Activated T-helper 17 cell treated with anti-CD3 and anti-CD28 coated beads, Interleukin-2, amount 50 U/mL, for 72 hours (primary cell): ENCODE measurements at regions not wholly inside any gene's neighbourhood (a gene's known extent, or its start where the extent isn't known, plus 50 kb on each side); places are given as distances from the start of the nearest gene placed in this dataset.
"Not testable (repeated sequence)": the region's sequence is repeated elsewhere in the genome, so short reads cannot be mapped to it uniquely, and the experiment has no call there.

Experiments
- ATAC-seq: fragments of 150-1000 bp; cut with Tn5 transposase; replicated peaks from 2 replicates; pipeline ENCODE4 v1.10.0; 2021; ENCODE audit warnings: mild to moderate bottlenecking, moderate library complexity
- H3K27ac Mint-ChIP-seq: one replicate; pipeline ENCODE4 v1.8.0; 2022; ENCODE audit warnings: mixed read lengths
- H3K27me3 Mint-ChIP-seq: one replicate; pipeline ENCODE4 v1.8.0; 2022; ENCODE audit warnings: mixed read lengths
- H3K36me3 Mint-ChIP-seq: one replicate; pipeline ENCODE4 v1.8.0; 2022; ENCODE audit warnings: low read depth, mild to moderate bottlenecking, mixed read lengths
- H3K4me1 Mint-ChIP-seq: one replicate; pipeline ENCODE4 v1.8.0; 2022; ENCODE audit warnings: mixed read lengths
- H3K4me3 Mint-ChIP-seq: one replicate; pipeline ENCODE4 v1.8.0; 2022; ENCODE audit warnings: mild to moderate bottlenecking, mixed read lengths
- H3K9me3 Mint-ChIP-seq: one replicate; pipeline ENCODE4 v1.8.0; 2022; ENCODE audit warnings: mixed read lengths

DNA sequence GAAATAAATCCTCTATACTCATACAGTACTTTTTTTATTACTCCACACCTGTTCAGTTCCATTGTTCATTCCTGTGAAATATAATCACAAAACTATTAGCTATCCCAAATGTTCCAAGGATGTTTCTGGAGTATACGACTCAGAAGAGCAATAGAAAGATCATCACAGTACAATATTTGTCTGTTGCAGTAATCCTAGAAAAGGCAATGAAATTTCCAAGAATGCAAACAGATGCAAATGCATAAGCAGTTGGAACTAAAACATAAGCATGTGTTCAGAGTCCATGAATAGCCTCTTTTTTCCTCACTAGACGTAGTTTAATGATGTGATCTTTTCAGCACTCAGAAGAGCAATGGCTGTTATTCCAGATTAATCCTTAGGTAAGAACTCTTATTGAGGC lies 55.2 kb downstream of the RTL3 start:
- Mint-ChIP-seq H3K4me3 (no peak overlapping the region), H3K4me1 (no peaks in the 10 kb centered on the region), H3K27ac (no peak overlapping the region), H3K36me3 (no peaks in the 10 kb centered on the region), H3K27me3 (no peaks in the 10 kb centered on the region), H3K9me3 (peaks cover 4% of the 10 kb centered on the region)
- no peak for ATAC-seq

DNA sequence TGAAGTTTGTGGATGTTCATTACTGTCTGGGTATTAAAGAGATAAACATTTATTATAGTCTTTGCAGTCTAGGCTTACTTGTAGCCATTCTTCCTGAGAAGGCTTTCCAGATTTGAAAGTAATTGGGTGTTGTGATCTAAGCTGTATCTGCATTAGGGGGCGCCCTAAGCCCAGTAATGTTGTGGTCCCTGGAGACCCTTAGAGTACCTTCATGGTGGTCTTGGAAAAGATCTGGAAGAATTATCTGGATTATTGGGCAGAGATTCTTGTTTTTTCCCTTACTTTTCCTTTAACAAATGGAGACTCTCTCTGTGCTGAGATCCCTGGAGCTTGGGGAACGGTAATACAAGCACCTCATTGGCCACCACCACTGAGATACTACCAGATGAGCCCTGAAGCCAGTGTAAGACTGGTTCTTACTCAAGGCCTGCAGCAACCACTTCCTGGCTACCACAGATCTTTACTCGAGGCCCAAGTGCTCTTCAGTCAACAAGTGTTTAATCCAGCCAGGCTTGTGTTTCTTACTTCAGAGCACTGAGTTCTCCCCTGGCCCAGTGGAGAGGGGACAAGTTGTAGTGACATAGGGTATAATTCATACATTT lies 63.1 kb downstream of the RTL3 start:
- Mint-ChIP-seq H3K27me3 (no peaks in the 10 kb centered on the region), H3K4me1 (no peaks in the 10 kb centered on the region), H3K27ac (no peak overlapping the region), H3K36me3 (no peaks in the 10 kb centered on the region), H3K4me3 (no peak overlapping the region), H3K9me3 (peaks cover 4% of the 10 kb centered on the region)
- ATAC-seq = no peak

DNA sequence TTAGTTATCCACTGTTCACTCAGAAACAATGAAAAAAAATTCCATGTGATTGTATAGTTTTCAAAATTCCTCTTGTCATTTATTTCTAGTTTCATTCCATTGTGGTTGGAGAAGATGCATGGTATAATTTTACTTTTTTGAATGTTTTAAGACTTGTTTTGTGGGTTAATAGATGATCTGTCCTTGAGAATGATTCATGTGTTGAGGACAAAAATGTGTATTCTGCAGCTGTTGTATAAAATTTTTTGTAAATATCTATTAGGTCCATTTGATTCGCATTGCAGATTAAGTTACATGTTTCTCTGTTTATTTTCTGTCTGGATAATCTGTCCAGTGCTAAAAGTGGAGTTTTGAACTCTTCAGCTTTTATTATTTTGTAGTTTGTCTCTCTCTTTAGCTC lies 65.4 kb downstream of the RTL3 start:
- H3K27me3 Mint-ChIP-seq = no peaks in the 10 kb centered on the region
- no peak for ATAC-seq
- no peak overlapping the region for H3K27ac Mint-ChIP-seq
- H3K36me3 Mint-ChIP-seq = no peaks in the 10 kb centered on the region
- H3K4me3 Mint-ChIP-seq = no peak overlapping the region
- no peaks in the 10 kb centered on the region for H3K4me1 Mint-ChIP-seq
- no peaks in the 10 kb centered on the region for H3K9me3 Mint-ChIP-seq

DNA sequence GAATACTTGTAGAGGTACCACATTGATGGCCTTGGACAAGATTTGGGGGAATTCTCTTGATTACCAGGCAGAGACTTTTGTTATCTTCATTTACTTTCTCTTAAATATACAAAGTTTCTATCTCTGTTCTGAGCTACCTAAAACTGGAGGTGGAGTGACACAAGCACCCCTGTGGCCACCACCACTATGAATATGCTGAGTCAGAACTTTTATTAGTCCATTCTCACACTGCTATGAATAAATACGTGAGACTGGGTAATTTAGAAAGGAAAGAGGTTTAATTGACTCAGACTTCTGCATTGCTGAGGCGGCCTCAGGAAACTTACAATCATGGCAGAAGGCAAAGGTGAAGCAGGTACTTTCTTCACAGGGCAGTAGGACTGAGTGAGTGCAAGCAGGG lies 67.1 kb downstream of the RTL3 start:
- H3K27me3 Mint-ChIP-seq = no peaks in the 10 kb centered on the region
- no peak overlapping the region for H3K27ac Mint-ChIP-seq
- no peak overlapping the region for H3K4me3 Mint-ChIP-seq
- H3K9me3 Mint-ChIP-seq = no peaks in the 10 kb centered on the region
- no peaks in the 10 kb centered on the region for H3K36me3 Mint-ChIP-seq
- no peaks in the 10 kb centered on the region for H3K4me1 Mint-ChIP-seq
- ATAC-seq = no peak

DNA sequence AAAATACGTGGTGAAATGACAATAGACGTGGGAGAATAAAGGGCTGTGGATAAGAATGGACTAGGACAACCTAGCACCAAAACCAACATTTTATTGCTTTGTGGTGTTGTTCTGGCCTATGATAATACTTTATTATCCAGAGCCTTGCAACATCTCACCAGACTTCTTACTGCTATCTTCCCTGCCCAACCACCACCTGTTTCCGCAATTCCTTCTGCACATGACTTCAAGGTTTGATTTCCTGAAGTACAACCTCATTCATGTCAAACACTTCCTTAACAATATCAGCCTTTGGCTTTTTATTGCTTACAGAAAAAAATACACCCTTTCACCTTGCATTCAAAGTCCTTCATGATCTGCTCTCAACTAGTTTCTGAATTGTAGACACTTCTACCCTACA lies 84.8 kb downstream of the RTL3 start:
- H3K4me1 Mint-ChIP-seq = no peaks in the 10 kb centered on the region
- H3K36me3 Mint-ChIP-seq = no peaks in the 10 kb centered on the region
- no peaks in the 10 kb centered on the region for H3K9me3 Mint-ChIP-seq
- H3K4me3 Mint-ChIP-seq = no peak overlapping the region
- no peaks in the 10 kb centered on the region for H3K27me3 Mint-ChIP-seq
- ATAC-seq = no peak
- H3K27ac Mint-ChIP-seq = no peak overlapping the region

DNA sequence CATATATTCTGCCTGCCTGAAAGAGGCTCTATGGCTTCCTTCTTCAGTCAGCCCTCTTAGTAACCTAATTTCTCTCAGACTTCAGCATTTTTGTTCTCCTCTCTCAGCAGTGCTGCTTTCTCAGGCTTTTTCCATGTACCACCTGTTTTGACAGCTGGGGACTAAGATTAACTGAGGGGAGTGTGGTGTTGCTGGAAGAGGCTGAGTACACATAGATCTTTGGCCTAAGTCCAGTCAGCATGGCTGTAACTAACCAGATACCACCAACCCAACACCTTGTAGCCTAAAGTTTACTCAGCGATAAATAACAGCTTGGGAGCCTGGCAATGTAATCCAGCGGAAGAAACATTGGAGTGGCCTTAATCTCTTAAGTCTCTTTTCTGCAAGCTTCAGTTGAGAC lies 85.5 kb downstream of the RTL3 start:
- Mint-ChIP-seq H3K4me3 (no peak overlapping the region), H3K4me1 (no peaks in the 10 kb centered on the region), H3K36me3 (no peaks in the 10 kb centered on the region), H3K9me3 (no peaks in the 10 kb centered on the region), H3K27ac (no peak overlapping the region), H3K27me3 (no peaks in the 10 kb centered on the region)
- no peak for ATAC-seq

- H3K4me3 Mint-ChIP-seq = no peak overlapping the region
- ATAC-seq = no peak
- no peak overlapping the region for H3K27ac Mint-ChIP-seq
- no peaks in the 10 kb centered on the region for H3K9me3 Mint-ChIP-seq
- no peaks in the 10 kb centered on the region for H3K4me1 Mint-ChIP-seq
- no peaks in the 10 kb centered on the region for H3K36me3 Mint-ChIP-seq
- H3K27me3 Mint-ChIP-seq = no peaks in the 10 kb centered on the region
These were observed 87.3 kb downstream of the RTL3 start for GRCh38 chrX:78571849-78572248.

- Mint-ChIP-seq H3K27me3 (no peaks in the 10 kb centered on the region), H3K36me3 (no peaks in the 10 kb centered on the region), H3K4me3 (no peak overlapping the region), H3K9me3 (no peaks in the 10 kb centered on the region), H3K4me1 (no peaks in the 10 kb centered on the region), H3K27ac (no peak overlapping the region)
- no peak for ATAC-seq
These were observed 103.6 kb downstream of the RTL3 start for GRCh38 chrX:78555401-78555980.

DNA sequence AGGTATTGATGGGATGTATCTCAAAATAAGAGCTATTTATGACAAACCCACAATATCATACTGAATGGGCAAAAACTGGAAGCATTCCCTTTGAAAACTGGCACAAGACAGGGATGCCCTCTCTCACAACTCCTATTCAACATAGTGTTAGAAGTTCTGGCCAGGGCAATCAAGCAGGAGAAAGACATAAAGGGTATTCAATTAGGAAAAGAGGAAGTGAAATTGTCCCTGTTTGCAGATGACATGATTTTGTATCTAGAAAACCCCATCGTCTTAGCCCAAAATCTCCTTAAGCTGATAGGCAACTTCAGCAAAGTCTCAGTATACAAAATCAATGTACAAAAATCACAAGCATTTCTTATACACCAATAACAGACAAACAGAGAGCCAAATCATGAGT lies 106.5 kb downstream of the RTL3 start:
- H3K4me3 Mint-ChIP-seq, ATAC-seq, H3K4me1 Mint-ChIP-seq, H3K27ac Mint-ChIP-seq, H3K9me3 Mint-ChIP-seq, H3K27me3 Mint-ChIP-seq, H3K36me3 Mint-ChIP-seq: not testable (repeated sequence)

- no peaks in the 10 kb centered on the region for H3K36me3 Mint-ChIP-seq
- H3K4me1 Mint-ChIP-seq = peaks cover 6% of the 10 kb centered on the region
- H3K9me3 Mint-ChIP-seq = peaks cover 8% of the 10 kb centered on the region
- peak overlapping the region; percentile 76 for H3K27ac Mint-ChIP-seq
- no peaks in the 10 kb centered on the region for H3K27me3 Mint-ChIP-seq
- H3K4me3 Mint-ChIP-seq = no peak overlapping the region
- peak; percentile 76 for ATAC-seq
These were observed 111.1 kb downstream of the RTL3 start for GRCh38 chrX:78548012-78548411.

DNA sequence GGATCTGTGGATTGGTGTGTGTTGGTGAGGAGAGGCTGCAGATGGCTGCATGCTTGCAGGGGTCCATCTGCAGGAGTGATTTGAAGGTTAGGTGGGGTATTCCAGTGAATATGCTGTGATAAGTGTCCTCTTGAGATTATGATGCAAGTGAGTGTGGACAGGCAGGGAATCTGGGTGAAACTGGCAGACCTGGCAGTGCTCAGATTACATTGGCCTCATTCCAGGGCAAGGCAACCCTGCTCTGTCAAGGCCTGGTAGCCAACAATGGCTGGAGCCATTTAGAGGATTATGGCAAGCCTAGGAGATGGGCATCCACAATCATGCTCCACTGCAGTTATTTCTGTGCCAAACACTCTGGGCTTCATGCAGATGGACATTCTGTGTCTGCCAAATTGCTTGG lies 113.9 kb downstream of the RTL3 start:
- Mint-ChIP-seq H3K4me1 (peaks cover 6% of the 10 kb centered on the region), H3K9me3 (peaks cover 16% of the 10 kb centered on the region), H3K27me3 (no peaks in the 10 kb centered on the region), H3K27ac (no peak overlapping the region), H3K4me3 (no peak overlapping the region), H3K36me3 (no peaks in the 10 kb centered on the region)
- ATAC-seq = no peak

DNA sequence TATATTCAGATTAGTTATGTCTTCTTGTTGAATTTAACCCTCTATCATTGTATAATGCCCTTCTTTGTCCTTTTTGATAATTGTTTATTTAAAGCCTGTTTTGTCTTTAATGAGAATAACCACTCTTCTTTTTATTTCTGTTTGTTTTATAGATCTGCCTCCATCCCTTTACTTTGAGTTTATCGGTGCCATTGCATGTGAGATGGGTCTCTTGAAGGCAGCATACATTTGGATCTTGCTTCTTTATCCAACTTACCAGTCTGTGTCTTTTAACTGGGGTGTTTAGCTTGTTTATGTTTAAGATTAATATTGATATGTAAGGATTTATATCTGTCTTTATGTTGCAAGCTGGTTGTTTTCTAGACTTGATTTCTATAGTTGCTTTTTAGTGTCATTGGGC lies 115.8 kb downstream of the RTL3 start:
- ATAC-seq = no peak
- Mint-ChIP-seq H3K4me1 (peaks cover 6% of the 10 kb centered on the region), H3K27me3 (no peaks in the 10 kb centered on the region), H3K27ac (no peak overlapping the region), H3K4me3 (no peak overlapping the region), H3K36me3 (no peaks in the 10 kb centered on the region), H3K9me3 (peaks cover 20% of the 10 kb centered on the region)

DNA sequence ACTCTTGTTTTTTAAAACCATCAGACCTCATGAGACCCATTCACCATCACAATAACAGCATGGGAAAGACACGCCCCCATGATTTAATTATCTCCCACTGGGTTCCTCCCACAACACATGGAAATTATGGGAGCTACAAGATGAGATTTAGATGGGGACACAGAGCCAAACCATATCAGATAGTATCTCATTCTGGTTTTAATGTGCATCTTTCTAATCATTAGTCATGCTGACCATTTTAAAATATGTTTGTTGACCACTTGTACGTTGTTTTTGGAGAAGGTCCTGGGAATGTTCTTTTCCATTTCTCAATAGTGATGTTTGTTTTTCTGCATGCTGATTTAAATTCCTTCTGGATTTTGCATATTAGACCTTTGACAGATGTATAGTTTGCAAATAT lies 119.0 kb downstream of the RTL3 start:
- Mint-ChIP-seq H3K4me1 (no peaks in the 10 kb centered on the region), H3K4me3 (no peak overlapping the region), H3K36me3 (no peaks in the 10 kb centered on the region), H3K27me3 (no peaks in the 10 kb centered on the region), H3K27ac (no peak overlapping the region), H3K9me3 (peaks cover 20% of the 10 kb centered on the region)
- no peak for ATAC-seq

DNA sequence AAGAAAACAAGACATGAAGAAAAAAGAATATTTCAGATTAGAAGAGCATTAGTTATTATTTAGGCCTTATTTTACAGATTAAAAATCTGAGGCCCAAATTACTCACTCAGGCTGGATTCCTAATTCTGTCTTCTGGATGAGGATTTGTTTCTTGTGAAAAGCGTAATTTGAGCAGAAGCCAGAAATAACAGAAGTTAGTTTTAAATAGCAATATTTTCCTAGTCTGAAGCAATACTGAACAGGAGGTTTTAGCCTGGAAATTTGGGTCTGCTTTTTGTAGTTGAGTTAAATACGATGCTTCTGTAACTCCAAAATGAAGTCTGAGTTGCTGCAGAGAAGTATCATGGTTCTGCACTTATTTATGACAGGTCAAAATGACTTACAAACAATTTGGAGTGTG lies 124.9 kb downstream of the RTL3 start:
- Mint-ChIP-seq H3K27ac (no peak overlapping the region), H3K9me3 (no peaks in the 10 kb centered on the region), H3K27me3 (no peaks in the 10 kb centered on the region), H3K36me3 (no peaks in the 10 kb centered on the region), H3K4me3 (no peak overlapping the region), H3K4me1 (no peaks in the 10 kb centered on the region)
- ATAC-seq = no peak

GRCh38 chrX:78532363-78532762 lies 126.8 kb downstream of the RTL3 start:
- ATAC-seq = no peak
- H3K4me1 Mint-ChIP-seq = peaks cover 4% of the 10 kb centered on the region
- no peak overlapping the region for H3K4me3 Mint-ChIP-seq
- H3K9me3 Mint-ChIP-seq = no peaks in the 10 kb centered on the region
- no peaks in the 10 kb centered on the region for H3K27me3 Mint-ChIP-seq
- no peaks in the 10 kb centered on the region for H3K36me3 Mint-ChIP-seq
- no peak overlapping the region for H3K27ac Mint-ChIP-seq

DNA sequence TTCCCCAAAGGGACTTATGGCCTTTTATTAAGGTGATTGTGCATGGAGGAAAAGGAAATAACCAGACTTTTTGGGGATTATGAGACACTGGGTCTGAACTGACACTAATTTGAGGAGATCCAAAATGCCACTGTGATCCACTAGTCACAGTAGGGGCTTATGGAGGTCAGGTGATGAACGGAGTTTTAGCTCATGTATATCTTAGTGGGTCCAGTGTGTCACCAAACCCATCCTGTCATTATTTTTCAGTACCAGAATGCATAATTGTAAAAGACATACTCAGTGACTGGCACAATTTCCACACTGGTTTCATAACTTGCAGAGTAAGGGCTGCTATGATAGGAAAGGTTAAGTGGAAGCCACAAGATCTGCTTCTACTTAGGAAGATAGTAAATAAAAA lies 131.3 kb downstream of the RTL3 start:
- no peaks in the 10 kb centered on the region for H3K36me3 Mint-ChIP-seq
- peak; percentile 82 for ATAC-seq
- no peaks in the 10 kb centered on the region for H3K9me3 Mint-ChIP-seq
- peaks cover 15% of the 10 kb centered on the region for H3K4me1 Mint-ChIP-seq
- peak overlapping the region; percentile 97 for H3K27ac Mint-ChIP-seq
- no peaks in the 10 kb centered on the region for H3K27me3 Mint-ChIP-seq
- H3K4me3 Mint-ChIP-seq = peak overlapping the region; percentile 39
